GM12878 (cell line): ENCODE measurements at regions not wholly inside any gene's neighbourhood (a gene's known extent, or its start where the extent isn't known, plus 50 kb on each side); places are given as distances from the start of the nearest gene placed in this dataset.

Source experiments
- ATAC-seq: fragments of 200-7000 bp; cut with Tn5 transposase; 3 replicates; pipeline ENCODE4 v1.9.1; 2020; ENCODE audit warnings: mild to moderate bottlenecking, moderate library complexity
- BruUV-seq: library from RNA; stranded (reverse); fragments of 400-500 nt; replicated peaks from 2 replicates; lab custom pipeline; 2021; lab: Mats Ljungman, UMichigan
- CTCF ChIA-PET: fragments of 300-600 bp; sonication (Branson Sonifier 250); formaldehyde crosslinking; extraction: SDS; loops from one replicate; lab custom pipeline; 2021; ENCODE audit warnings: inconsistent platforms; lab: Yijun Ruan, JAX
- POLR2A ChIA-PET: fragments of 350-600 bp; formaldehyde crosslinking; extraction: SDS; loops from one replicate; lab custom pipeline; 2021; ENCODE audit warnings: inconsistent platforms; lab: Charles Lee
- RAD21 ChIA-PET: fragments of 300-600 bp; sonication (Branson Sonifier 250); formaldehyde crosslinking; loops from one replicate; lab custom pipeline; 2023; ENCODE audit warnings: antibody characterized with exemption; ENCODE audit not compliant: unreplicated experiment; lab: Charles Lee
- SMC1A ChIA-PET: fragments of 300-600 bp; sonication (Branson Sonifier 250); formaldehyde crosslinking; loops from one replicate; lab custom pipeline; 2023; ENCODE audit not compliant: unreplicated experiment, uncharacterized antibody; lab: Charles Lee
- DNase-seq: peaks from one replicate; pipeline ENCODE4 v3.0.0-alpha.2; 2011; ENCODE audit warnings: low read depth, low spot score
- FAIRE-seq: peaks from 3 replicates; lab custom pipeline; 2011; peaks lifted over from hg19 to GRCh38; lab: Jason Lieb, UNC
- H2AFZ ChIP-seq: 2 replicates; pipeline ENCODE4 v1.6.0; 2011; ENCODE audit warnings: low read depth, low read length, control low read depth; ENCODE audit not compliant: control insufficient read depth
- H3K27ac ChIP-seq: 2 replicates; pipeline ENCODE4 v1.5.1; 2011; ENCODE audit warnings: control low read depth; ENCODE audit not compliant: control insufficient read depth, insufficient read depth
- H3K27me3 ChIP-seq, 2 experiments: replicated peaks in 1 of 2; 2 replicates each; pipeline versions ENCODE4 v1.6.0 to v1.6.1; 2011; ENCODE audit warnings: low read length in 1 of 2; ENCODE audit not compliant: control insufficient read depth in 2 of 2, insufficient read depth in 2 of 2
- H3K36me3 ChIP-seq, 2 experiments: 2 replicates each; pipeline ENCODE4 v1.5.1; 2011; ENCODE audit warnings: low read length in 1 of 2; ENCODE audit not compliant: control insufficient read depth in 2 of 2, insufficient read depth in 2 of 2
- H3K4me1 ChIP-seq: 2 replicates; pipeline ENCODE4 v1.6.1; 2011; ENCODE audit warnings: mild to moderate bottlenecking, low read length, moderate library complexity, mixed read lengths; ENCODE audit not compliant: control insufficient read depth, insufficient read depth
- H3K4me2 ChIP-seq: 2 replicates; pipeline ENCODE4 v1.6.0; 2011; ENCODE audit warnings: control low read depth; ENCODE audit not compliant: control insufficient read depth, insufficient read depth
- H3K4me3 ChIP-seq: fragments of 200-600 bp; sonication (generic); 2 replicates; pipeline ENCODE4 v1.5.1; 2016
- H3K79me2 ChIP-seq: 2 replicates; pipeline ENCODE4 v1.6.0; 2011; ENCODE audit warnings: low read length; ENCODE audit not compliant: control insufficient read depth, insufficient read depth
- H3K9ac ChIP-seq: 2 replicates; pipeline ENCODE4 v1.8.0; 2011; ENCODE audit warnings: low read length, control low read depth, mixed read lengths; ENCODE audit not compliant: control insufficient read depth, insufficient read depth
- H3K9me3 ChIP-seq: replicated peaks from 3 replicates; pipeline ENCODE4 v1.5.1; 2011; ENCODE audit warnings: mild to moderate bottlenecking, low read length; ENCODE audit not compliant: control insufficient read depth, insufficient read depth
- H4K20me1 ChIP-seq: 2 replicates; pipeline ENCODE4 v1.6.0; 2011; ENCODE audit not compliant: control insufficient read depth, insufficient read depth
- CHD1 ChIP-seq: IDR thresholded peaks from 2 replicates; pipeline ENCODE4 v1.6.1; 2012; ENCODE audit warnings: low read depth, low read length, improper control_type of control experiment
- ZBTB11 ChIP-seq: fragments of 450-650 bp; formaldehyde crosslinking; IDR thresholded peaks from 2 replicates; pipeline ENCODE4 v1.5.0; 2022; ENCODE audit warnings: mild to moderate bottlenecking, missing genetic modification characterization
- ZNF384 ChIP-seq: IDR thresholded peaks from 2 replicates; pipeline ENCODE4 v1.6.1; 2012; ENCODE audit warnings: low read depth, mild to moderate bottlenecking, low read length, improper control_type of control experiment, borderline replicate concordance
- WGBS: methylation state at CpG from one replicate; pipeline ENCODE4 v1.1.6; 2016; ENCODE audit warnings: low lambda C conversion rate; ENCODE audit not compliant: insufficient replicate concordance, insufficient coverage; ENCODE audit errors: missing lambda C conversion rate; 5-methylcytosine and 5-hydroxymethylcytosine counted together
- in situ Hi-C: fragments of 300-500 bp; cut with MboI; formaldehyde crosslinking; loops from 9 replicates; pipeline ENCODE4 v1.14.3; 2018; ENCODE audit warnings: mixed read lengths
- intact Hi-C: fragments of 100-400 bp; cut with micrococcal nuclease; formaldehyde crosslinking; loops from one replicate; pipeline ENCODE4 v1.14.2; 2022; ENCODE audit not compliant: unreplicated experiment

GRCh38 chr7:131845573-131846314 lies 289.3 kb upstream of the PODXL start (continued):
- TF ChIP-seq ZBTB11 (CRISPR knock-in tag) = no peak
- TF ChIP-seq CHD1 = no peak

- WGBS = 2% methylated on average over 3 of the region's 3 CpGs
- H3K4me1 ChIP-seq = no peaks in the 10 kb centered on the region
- peaks cover 0 to 1% of the 10 kb centered on the region in 2 experiments; a peak in 1 of 4 replicates for H3K27me3 ChIP-seq
- H3K36me3 ChIP-seq = no peaks in the 10 kb centered on the region
- no peak for DNase-seq
- in situ Hi-C loops = no loop called here
- no peak overlapping the region for H2AFZ ChIP-seq
- BruUV-seq = no TSS peak
- H3K9ac ChIP-seq = no peak overlapping the region
- TF ChIP-seq ZNF384 = no peak
- TF ChIP-seq, all 136 proteins: peak for 0
- H3K79me2 ChIP-seq = no peaks in the 10 kb centered on the region
- intact Hi-C loops = no loop called here
- H3K9me3 ChIP-seq = no peaks in the 10 kb centered on the region
- no peaks in the 10 kb centered on the region for H4K20me1 ChIP-seq
- CTCF ChIA-PET = interaction anchor here (0.7 to 1.0 kb wide), 2 partner anchors 9 to 152 kb away, joined by 3 read pairs; no protein-coding TSS in a partner anchor
- RAD21 ChIA-PET = no interaction called here
- FAIRE-seq (no peak), ATAC-seq (no peak)
- H3K4me3 ChIP-seq = no peak overlapping the region
- SMC1A ChIA-PET = no interaction called here
- POLR2A ChIA-PET = no interaction called here
- no peak overlapping the region for H3K4me2 ChIP-seq
- H3K27ac ChIP-seq = no peak overlapping the region
These were observed 287.9 kb upstream of the PODXL start for GRCh38 chr7:131844369-131844768.
